Endothelial cell (in vitro differentiated cells): ENCODE measurements at regions not wholly inside any gene's neighbourhood (a gene's known extent, or its start where the extent isn't known, plus 50 kb on each side); places are given as distances from the start of the nearest gene placed in this dataset.

Source experiments
- DNase-seq: peaks from one replicate; pipeline ENCODE4 v3.0.0; 2021; ENCODE audit warnings: low spot score
- H3K27ac Mint-ChIP-seq: one replicate; pipeline ENCODE4 v1.8.0; 2021; ENCODE audit warnings: mixed read lengths, inconsistent platforms; ENCODE audit not compliant: unreplicated experiment
- H3K27me3 Mint-ChIP-seq: one replicate; pipeline ENCODE4 v1.8.0; 2021; ENCODE audit warnings: mild to moderate bottlenecking, moderate library complexity, mixed read lengths, inconsistent platforms; ENCODE audit not compliant: unreplicated experiment
- H3K36me3 Mint-ChIP-seq: one replicate; pipeline ENCODE4 v1.8.0; 2021; ENCODE audit warnings: mild to moderate bottlenecking, low read depth, mixed read lengths, inconsistent platforms; ENCODE audit not compliant: unreplicated experiment
- H3K4me1 Mint-ChIP-seq: one replicate; pipeline ENCODE4 v1.8.0; 2021; ENCODE audit warnings: mild to moderate bottlenecking, mixed read lengths, inconsistent platforms; ENCODE audit not compliant: unreplicated experiment
- H3K4me3 Mint-ChIP-seq: one replicate; pipeline ENCODE4 v1.8.0; 2021; ENCODE audit warnings: mild to moderate bottlenecking, mixed read lengths, inconsistent platforms; ENCODE audit not compliant: unreplicated experiment
- H3K9me3 Mint-ChIP-seq: one replicate; pipeline ENCODE4 v1.8.0; 2021; ENCODE audit warnings: mixed read lengths, inconsistent platforms; ENCODE audit not compliant: unreplicated experiment
- CTCF ChIP-seq: fragments of 200-600 bp; sonication (generic); IDR thresholded peaks from one replicate; pipeline ENCODE4 v1.5.0; 2021; ENCODE audit warnings: antibody characterized with exemption; ENCODE audit not compliant: unreplicated experiment

GRCh38 chr4:100834616-100835015 is 316.8 kb upstream of the EMCN start:
- H3K27ac Mint-ChIP-seq = no peak overlapping the region
- H3K36me3 Mint-ChIP-seq = no peaks in the 10 kb centered on the region
- no peak for DNase-seq
- H3K4me3 Mint-ChIP-seq = no peak overlapping the region
- no peaks in the 10 kb centered on the region for H3K27me3 Mint-ChIP-seq
- no peak for TF ChIP-seq CTCF
- H3K9me3 Mint-ChIP-seq = no peaks in the 10 kb centered on the region
- H3K4me1 Mint-ChIP-seq = peaks cover 3% of the 10 kb centered on the region

- Mint-ChIP-seq H3K9me3 (no peaks in the 10 kb centered on the region), H3K4me3 (no peak overlapping the region), H3K36me3 (no peaks in the 10 kb centered on the region), H3K27me3 (no peaks in the 10 kb centered on the region), H3K4me1 (peaks cover 3% of the 10 kb centered on the region), H3K27ac (no peak overlapping the region)
- no peak for DNase-seq
- no peak for TF ChIP-seq CTCF
Observed at GRCh38 chr4:100833906-100834305, 316.1 kb upstream of the EMCN start.

GRCh38 chr4:100828986-100829685 is 311.3 kb upstream of the EMCN start:
- Mint-ChIP-seq H3K27me3 (no peaks in the 10 kb centered on the region), H3K27ac (no peak overlapping the region), H3K36me3 (no peaks in the 10 kb centered on the region), H3K4me1 (no peaks in the 10 kb centered on the region), H3K9me3 (no peaks in the 10 kb centered on the region), H3K4me3 (no peak overlapping the region)
- no peak for DNase-seq
- TF ChIP-seq CTCF = no peak

- Mint-ChIP-seq H3K27me3 (no peaks in the 10 kb centered on the region), H3K4me1 (no peaks in the 10 kb centered on the region), H3K9me3 (no peaks in the 10 kb centered on the region), H3K27ac (no peak overlapping the region), H3K4me3 (no peak overlapping the region), H3K36me3 (no peaks in the 10 kb centered on the region)
- no peak for DNase-seq
- no peak for TF ChIP-seq CTCF
Observed at GRCh38 chr4:100828364-100828763, 310.5 kb upstream of the EMCN start.

GRCh38 chr4:100827756-100828155 is 309.9 kb upstream of the EMCN start:
- Mint-ChIP-seq H3K4me1 (no peaks in the 10 kb centered on the region), H3K27me3 (no peaks in the 10 kb centered on the region), H3K4me3 (no peak overlapping the region), H3K27ac (no peak overlapping the region), H3K9me3 (no peaks in the 10 kb centered on the region), H3K36me3 (no peaks in the 10 kb centered on the region)
- no peak for TF ChIP-seq CTCF
- no peak for DNase-seq
